ENCODE measurements at regions not wholly inside any gene's neighbourhood (a gene's known extent, or its start where the extent isn't known, plus 50 kb on each side); places are given as distances from the start of the nearest gene placed in this dataset.

- in situ Hi-C loops (cut with HindIII; ENCODE audit: low pct_unique_long_range_greater_than_20kb, low sequenced_read_pairs) = no loop called here
Measured at GRCh38 chr4:20624793-20625374, 75.4 kb upstream of the PACRGL start.

GRCh38 chr4:20625426-20625825 lies 74.8 kb upstream of the PACRGL start:
- in situ Hi-C loops (cut with HindIII; ENCODE audit: low pct_unique_long_range_greater_than_20kb, low sequenced_read_pairs) = no loop called here
- no peak for DNase-seq (ENCODE audit: low read depth, low spot score)

More at GRCh38 chr4:20624793-20625374, 75.4 kb upstream of the PACRGL start:
- no peak for DNase-seq (ENCODE audit: low read depth, low spot score)

GRCh38 chr4:20626326-20627005 lies 73.8 kb upstream of the PACRGL start:
- in situ Hi-C loops (cut with HindIII; ENCODE audit: low pct_unique_long_range_greater_than_20kb, low sequenced_read_pairs) = no loop called here
- no peak for DNase-seq (ENCODE audit: low read depth, low spot score)

GRCh38 chr4:20627866-20628265 lies 72.4 kb upstream of the PACRGL start:
- in situ Hi-C loops (cut with HindIII; ENCODE audit: low pct_unique_long_range_greater_than_20kb, low sequenced_read_pairs) = no loop called here
- no peak for DNase-seq (ENCODE audit: low read depth, low spot score)

- in situ Hi-C loops (cut with HindIII; ENCODE audit: low pct_unique_long_range_greater_than_20kb, low sequenced_read_pairs) = no loop called here
- no peak for DNase-seq (ENCODE audit: low read depth, low spot score)
Measured at GRCh38 chr4:20629186-20630106, 70.8 kb upstream of the PACRGL start.

- in situ Hi-C loops (cut with HindIII; ENCODE audit: low pct_unique_long_range_greater_than_20kb, low sequenced_read_pairs) = no loop called here
- DNase-seq (ENCODE audit: low read depth, low spot score) = no peak
Measured at GRCh38 chr4:20638825-20639224, 61.4 kb upstream of the PACRGL start.

GRCh38 chr4:20639346-20639745 lies 60.9 kb upstream of the PACRGL start:
- in situ Hi-C loops (cut with HindIII; ENCODE audit: low pct_unique_long_range_greater_than_20kb, low sequenced_read_pairs) = no loop called here
- DNase-seq (ENCODE audit: low read depth, low spot score) = no peak

- DNase-seq (ENCODE audit: low read depth, low spot score) = no peak
- in situ Hi-C loops (cut with HindIII; ENCODE audit: low pct_unique_long_range_greater_than_20kb, low sequenced_read_pairs) = no loop called here
Measured at GRCh38 chr4:20640989-20641388, 59.3 kb upstream of the PACRGL start.

GRCh38 chr4:20641976-20642375 lies 58.3 kb upstream of the PACRGL start:
- in situ Hi-C loops (cut with HindIII; ENCODE audit: low pct_unique_long_range_greater_than_20kb, low sequenced_read_pairs) = no loop called here
- no peak for DNase-seq (ENCODE audit: low read depth, low spot score)

- in situ Hi-C loops (cut with HindIII; ENCODE audit: low pct_unique_long_range_greater_than_20kb, low sequenced_read_pairs) = no loop called here
Measured at GRCh38 chr4:20643631-20644030, 56.6 kb upstream of the PACRGL start.

GRCh38 chr4:20645236-20645635 lies 55.0 kb upstream of the PACRGL start:
- DNase-seq (ENCODE audit: low read depth, low spot score) = no peak
- in situ Hi-C loops (cut with HindIII; ENCODE audit: low pct_unique_long_range_greater_than_20kb, low sequenced_read_pairs) = no loop called here

More at GRCh38 chr4:20643631-20644030, 56.6 kb upstream of the PACRGL start:
- DNase-seq (ENCODE audit: low read depth, low spot score) = no peak

GRCh38 chr4:20646287-20646686 lies 54.0 kb upstream of the PACRGL start:
- in situ Hi-C loops (cut with HindIII; ENCODE audit: low pct_unique_long_range_greater_than_20kb, low sequenced_read_pairs) = no loop called here
- no peak for DNase-seq (ENCODE audit: low read depth, low spot score)

Small RNAs in the stretch of these regions (small RNA-seq; reads per million reads assigned to genes)
- 0 to 0.14 reads per million in 2 experiments for gene MIR218-1
